Suprapubic skin (tissue), 3 donors: ENCODE measurements at regions not wholly inside any gene's neighbourhood (a gene's known extent, or its start where the extent isn't known, plus 50 kb on each side); places are given as distances from the start of the nearest gene placed in this dataset.

Source experiments
- CTCF ChIP-seq, 2 donors: fragments of 200-600 bp in 1 of 2; fragments of 450-650 bp in 1 of 2; sonication (generic) in 1 of 2; IDR thresholded peaks; one replicate each; pipeline ENCODE4 v1.5.1; 2016 to 2019; ENCODE audit warnings: antibody characterized with exemption in 2 of 2, mild to moderate bottlenecking in 1 of 2, moderate library complexity in 1 of 2
- EP300 ChIP-seq: sonication (generic); formaldehyde crosslinking; IDR thresholded peaks from one replicate; pipeline ENCODE4 v1.6.1; 2017; ENCODE audit warnings: antibody characterized with exemption
- POLR2A ChIP-seq, 2 donors: fragments of 450-650 bp; IDR thresholded peaks; one replicate each; pipeline ENCODE4 v1.6.1; 2017; ENCODE audit warnings: antibody characterized with exemption in 2 of 2, mild to moderate bottlenecking in 2 of 2, moderate library complexity in 2 of 2

- TF ChIP-seq CTCF (IDR thresholded peaks at IDR 0.05) (no peak), POLR2A (IDR thresholded peaks at IDR 0.05) (no peak), EP300 (no peak)
These were observed 51.5 kb upstream of the RNU6ATAC start for GRCh38 chr9:134215699-134216448.
